PFSK-1 (cell line): ENCODE measurements at regions not wholly inside any gene's neighbourhood (a gene's known extent, or its start where the extent isn't known, plus 50 kb on each side); places are given as distances from the start of the nearest gene placed in this dataset.

Source experiments
- FOXP2 ChIP-seq: optimal IDR thresholded peaks from 2 replicates; pipeline ENCODE3; 2011; ENCODE audit warnings: borderline replicate concordance, control low read depth, inconsistent platforms; ENCODE audit not compliant: insufficient read depth; ENCODE audit errors: extremely low read length, extremely low read depth
- POLR2AphosphoS5 ChIP-seq: IDR thresholded peaks from 2 replicates; pipeline ENCODE4 v1.6.1; 2012; ENCODE audit warnings: low read depth, mild to moderate bottlenecking, control low read depth, low read length, moderate library complexity
- SIN3A ChIP-seq: IDR thresholded peaks from 2 replicates; pipeline ENCODE4 v1.6.1; 2012; ENCODE audit warnings: mild to moderate bottlenecking, low read length, moderate library complexity, borderline replicate concordance; ENCODE audit not compliant: insufficient read depth
- TAF1 ChIP-seq: IDR thresholded peaks from 2 replicates; pipeline ENCODE4 v1.6.1; 2012; ENCODE audit warnings: low read length, control low read depth, borderline replicate concordance; ENCODE audit not compliant: insufficient read depth
- TF ChIP-seq, protein P1 (sequence below), 2 experiments: IDR thresholded peaks; 2 replicates each; pipeline versions ENCODE4 v1.6.1 to v1.8.0; 2011 to 2012; ENCODE audit warnings: low read depth in 2 of 2, low read length in 2 of 2, control low read depth in 1 of 2, inconsistent platforms in 1 of 2, mild to moderate bottlenecking in 1 of 2, moderate library complexity in 1 of 2; ENCODE audit not compliant: insufficient read depth in 1 of 2

DNA sequence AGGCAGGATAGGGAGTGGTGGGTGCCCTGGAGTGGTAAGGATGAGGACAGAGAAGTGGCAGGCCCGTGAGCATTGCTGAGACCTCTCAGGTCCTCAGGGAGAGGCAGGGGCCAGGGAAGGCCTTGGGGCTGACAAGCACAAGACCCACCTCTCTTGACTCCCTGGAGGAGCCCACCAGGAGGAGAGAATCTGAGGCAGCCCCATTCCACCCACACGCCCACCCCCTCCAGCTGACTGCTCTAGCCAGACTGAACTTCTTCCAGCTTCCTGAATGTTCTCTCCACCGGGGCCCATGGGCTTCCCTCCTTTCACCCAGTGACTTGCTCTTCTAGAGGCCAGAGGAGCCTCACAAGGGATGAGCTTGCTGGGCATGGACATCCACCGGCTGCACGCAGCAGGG lies 1403.0 kb downstream of the BRD1 start:
- TF ChIP-seq SIN3A (no peak), TAF1 (no peak), FOXP2 (no peak), POLR2AphosphoS5 (no peak)
- TF ChIP-seq, protein P1, sequence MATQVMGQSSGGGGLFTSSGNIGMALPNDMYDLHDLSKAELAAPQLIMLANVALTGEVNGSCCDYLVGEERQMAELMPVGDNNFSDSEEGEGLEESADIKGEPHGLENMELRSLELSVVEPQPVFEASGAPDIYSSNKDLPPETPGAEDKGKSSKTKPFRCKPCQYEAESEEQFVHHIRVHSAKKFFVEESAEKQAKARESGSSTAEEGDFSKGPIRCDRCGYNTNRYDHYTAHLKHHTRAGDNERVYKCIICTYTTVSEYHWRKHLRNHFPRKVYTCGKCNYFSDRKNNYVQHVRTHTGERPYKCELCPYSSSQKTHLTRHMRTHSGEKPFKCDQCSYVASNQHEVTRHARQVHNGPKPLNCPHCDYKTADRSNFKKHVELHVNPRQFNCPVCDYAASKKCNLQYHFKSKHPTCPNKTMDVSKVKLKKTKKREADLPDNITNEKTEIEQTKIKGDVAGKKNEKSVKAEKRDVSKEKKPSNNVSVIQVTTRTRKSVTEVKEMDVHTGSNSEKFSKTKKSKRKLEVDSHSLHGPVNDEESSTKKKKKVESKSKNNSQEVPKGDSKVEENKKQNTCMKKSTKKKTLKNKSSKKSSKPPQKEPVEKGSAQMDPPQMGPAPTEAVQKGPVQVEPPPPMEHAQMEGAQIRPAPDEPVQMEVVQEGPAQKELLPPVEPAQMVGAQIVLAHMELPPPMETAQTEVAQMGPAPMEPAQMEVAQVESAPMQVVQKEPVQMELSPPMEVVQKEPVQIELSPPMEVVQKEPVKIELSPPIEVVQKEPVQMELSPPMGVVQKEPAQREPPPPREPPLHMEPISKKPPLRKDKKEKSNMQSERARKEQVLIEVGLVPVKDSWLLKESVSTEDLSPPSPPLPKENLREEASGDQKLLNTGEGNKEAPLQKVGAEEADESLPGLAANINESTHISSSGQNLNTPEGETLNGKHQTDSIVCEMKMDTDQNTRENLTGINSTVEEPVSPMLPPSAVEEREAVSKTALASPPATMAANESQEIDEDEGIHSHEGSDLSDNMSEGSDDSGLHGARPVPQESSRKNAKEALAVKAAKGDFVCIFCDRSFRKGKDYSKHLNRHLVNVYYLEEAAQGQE (IDR thresholded peaks at IDR 0.05; ENCODE audit: insufficient read depth in 1 of 2, low read depth in 2 of 2, low read length in 2 of 2), result no peak

DNA sequence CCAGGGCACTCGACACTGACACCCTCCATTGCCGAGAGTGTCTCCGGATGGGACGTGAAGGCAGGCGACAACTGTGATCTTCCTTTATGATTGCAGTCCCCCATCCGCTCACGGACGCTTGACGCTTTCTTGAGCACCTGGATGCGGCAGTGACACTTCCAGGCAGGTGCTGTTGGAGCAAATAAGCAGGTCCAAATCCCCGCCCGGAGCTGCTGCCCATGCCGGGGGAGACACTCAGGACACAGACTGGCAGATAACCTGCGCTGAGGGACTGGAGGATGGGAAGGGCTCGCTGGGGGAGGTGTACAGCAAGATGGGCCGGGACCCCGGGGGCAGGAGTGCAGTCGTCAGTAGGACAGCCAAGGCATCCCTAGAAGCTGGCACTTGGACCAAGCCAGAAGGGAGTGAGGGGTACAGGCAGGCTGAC lies 1403.5 kb downstream of the BRD1 start:
- TF ChIP-seq POLR2AphosphoS5, result no peak
- TF ChIP-seq, protein P1 (IDR thresholded peaks at IDR 0.05; ENCODE audit: insufficient read depth in 1 of 2, low read depth in 2 of 2, low read length in 2 of 2), result no peak
- TF ChIP-seq FOXP2, result no peak
- no peak for TF ChIP-seq SIN3A
- TF ChIP-seq TAF1, result no peak

DNA sequence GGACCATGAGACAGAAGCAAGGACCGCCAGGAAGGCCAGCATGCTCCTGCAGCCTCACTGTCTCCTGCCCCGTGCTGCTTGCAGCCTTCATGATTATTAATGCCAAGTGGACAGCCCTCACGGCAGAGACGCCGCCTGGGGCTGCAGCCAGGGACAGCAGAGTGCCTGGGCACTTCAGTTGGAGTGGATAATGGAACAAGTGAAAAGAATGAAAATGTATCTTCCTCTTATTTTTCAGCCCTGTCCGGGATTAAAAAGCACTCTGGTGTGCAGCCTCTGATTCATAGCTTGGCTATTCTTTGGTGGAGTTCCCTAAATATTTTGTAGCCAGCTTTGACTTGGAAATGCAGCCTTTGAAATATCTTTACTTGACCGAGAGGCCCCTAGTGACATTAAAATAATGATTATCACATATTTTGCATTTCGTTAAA lies 1404.2 kb downstream of the BRD1 start:
- no peak for TF ChIP-seq SIN3A
- TF ChIP-seq FOXP2, result no peak
- TF ChIP-seq POLR2AphosphoS5, result no peak

DNA sequence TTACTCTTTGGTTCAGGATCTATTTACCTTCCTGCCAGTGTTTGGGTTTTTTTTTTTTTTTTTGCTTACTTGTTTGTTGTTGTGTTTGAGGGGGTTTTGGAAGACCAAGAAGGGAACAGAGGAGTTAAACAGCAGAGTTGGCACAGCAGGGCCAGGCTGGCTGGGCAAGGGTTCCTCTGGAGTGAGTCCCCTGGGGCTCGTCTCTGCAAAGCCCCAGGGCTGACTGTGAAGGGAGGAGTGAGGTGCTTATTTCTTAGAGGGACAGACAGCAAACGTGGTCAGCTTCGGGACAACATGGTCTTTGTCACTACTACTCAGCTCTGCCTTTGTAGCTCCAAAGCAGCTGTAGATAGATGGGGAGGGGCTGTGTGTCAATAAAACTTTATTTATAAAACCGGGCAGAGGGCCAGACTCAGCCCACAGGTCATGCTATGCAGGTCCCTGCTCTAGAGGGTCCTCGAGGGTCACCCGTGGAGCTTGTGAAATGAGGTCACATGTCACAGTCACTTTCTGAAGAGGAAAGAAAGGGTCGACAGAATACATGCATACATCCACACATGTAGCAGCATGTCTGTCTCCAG lies 1404.7 kb downstream of the BRD1 start:
- TF ChIP-seq, protein P1 (IDR thresholded peaks at IDR 0.05; ENCODE audit: insufficient read depth in 1 of 2, low read depth in 2 of 2, low read length in 2 of 2), result no peak
- TF ChIP-seq SIN3A, result no peak
- TF ChIP-seq POLR2AphosphoS5, result no peak
- no peak for TF ChIP-seq TAF1
- TF ChIP-seq FOXP2, result no peak

DNA sequence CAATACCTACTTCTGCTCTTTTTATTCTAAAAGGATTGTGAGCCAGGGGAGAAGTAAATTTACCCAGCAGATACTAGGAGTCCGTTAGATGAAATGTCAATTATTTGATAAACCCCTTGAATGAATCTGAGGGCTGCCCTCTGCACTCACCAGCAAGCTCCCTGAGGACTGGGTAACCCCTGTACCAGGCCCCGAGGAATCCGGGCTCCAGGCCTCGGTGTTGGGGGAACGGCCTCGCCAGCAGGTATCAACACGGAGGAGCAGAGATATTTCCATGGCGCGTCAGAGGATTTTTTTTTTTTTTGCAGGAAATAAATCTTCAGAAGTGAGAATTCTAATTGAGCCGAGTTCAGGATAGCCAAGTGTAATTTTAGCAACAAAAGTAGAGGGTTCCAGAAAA lies 1408.8 kb downstream of the BRD1 start:
- TF ChIP-seq SIN3A (no peak), FOXP2 (no peak), TAF1 (no peak), POLR2AphosphoS5 (no peak)
- TF ChIP-seq, protein P1 (IDR thresholded peaks at IDR 0.05; ENCODE audit: insufficient read depth in 1 of 2, low read depth in 2 of 2, low read length in 2 of 2), result no peak
